HUES6 (cell line): ENCODE measurements at regions not wholly inside any gene's neighbourhood (a gene's known extent, or its start where the extent isn't known, plus 50 kb on each side); places are given as distances from the start of the nearest gene placed in this dataset.

Experiments used
- H3K27ac ChIP-seq: 2 replicates; pipeline ENCODE4 v1.7.0; 2013; ENCODE audit warnings: low read depth, mild to moderate bottlenecking, low read length, inconsistent platforms
- H3K27me3 ChIP-seq: 2 replicates; pipeline ENCODE4 v1.6.1; 2013; ENCODE audit warnings: low read length; ENCODE audit not compliant: control insufficient read depth, insufficient read depth
- H3K36me3 ChIP-seq: 2 replicates; pipeline ENCODE4 v1.6.1; 2013; ENCODE audit warnings: low read length; ENCODE audit not compliant: control insufficient read depth, insufficient read depth
- H3K4me1 ChIP-seq: 2 replicates; pipeline ENCODE4 v1.6.1; 2013; ENCODE audit warnings: low read length; ENCODE audit not compliant: control insufficient read depth, insufficient read depth
- H3K4me3 ChIP-seq: 2 replicates; pipeline ENCODE4 v1.5.1; 2013; ENCODE audit warnings: low read depth, low read length
- H3K9ac ChIP-seq: one replicate; pipeline ENCODE4 v1.6.1; 2013; ENCODE audit warnings: mild to moderate bottlenecking, low read length
- H3K9me3 ChIP-seq: 2 replicates; pipeline ENCODE4 v1.6.1; 2013; ENCODE audit warnings: low read depth, low read length; ENCODE audit not compliant: control insufficient read depth, insufficient read depth

- no peaks in the 10 kb centered on the region for H3K27me3 ChIP-seq
- no peaks in the 10 kb centered on the region for H3K4me1 ChIP-seq
- H3K4me3 ChIP-seq, result no peak overlapping the region
- H3K9ac ChIP-seq, result no peak overlapping the region
- H3K9me3 ChIP-seq, result no peaks in the 10 kb centered on the region
- H3K36me3 ChIP-seq, result no peaks in the 10 kb centered on the region
- no peak overlapping the region for H3K27ac ChIP-seq
Measured at GRCh38 chr7:53789741-53790140, 752.4 kb upstream of the VSTM2A start.

- no peaks in the 10 kb centered on the region for H3K36me3 ChIP-seq
- no peaks in the 10 kb centered on the region for H3K27me3 ChIP-seq
- H3K4me1 ChIP-seq, result no peaks in the 10 kb centered on the region
- H3K9me3 ChIP-seq, result no peaks in the 10 kb centered on the region
- no peak overlapping the region for H3K27ac ChIP-seq
- no peak overlapping the region for H3K4me3 ChIP-seq
- H3K9ac ChIP-seq, result no peak overlapping the region
Measured at GRCh38 chr7:53794816-53795215, 747.4 kb upstream of the VSTM2A start.

GRCh38 chr7:53800746-53801145 lies 741.4 kb upstream of the VSTM2A start:
- Histone ChIP-seq H3K9me3 (no peaks in the 10 kb centered on the region), H3K27me3 (no peaks in the 10 kb centered on the region)

GRCh38 chr7:53806119-53806518 lies 736.1 kb upstream of the VSTM2A start:
- Histone ChIP-seq H3K36me3 (no peaks in the 10 kb centered on the region), H3K27me3 (no peaks in the 10 kb centered on the region), H3K4me1 (no peaks in the 10 kb centered on the region), H3K27ac (no peak overlapping the region), H3K9ac (no peak overlapping the region), H3K4me3 (no peak overlapping the region), H3K9me3 (no peaks in the 10 kb centered on the region)

More at GRCh38 chr7:53800746-53801145, 741.4 kb upstream of the VSTM2A start:
- H3K4me3 ChIP-seq, result no peak overlapping the region
- H3K4me1 ChIP-seq, result no peaks in the 10 kb centered on the region
- no peak overlapping the region for H3K27ac ChIP-seq
- H3K36me3 ChIP-seq, result no peaks in the 10 kb centered on the region
- no peak overlapping the region for H3K9ac ChIP-seq

GRCh38 chr7:53811555-53812079 lies 730.6 kb upstream of the VSTM2A start:
- no peaks in the 10 kb centered on the region for H3K36me3 ChIP-seq
- H3K27me3 ChIP-seq, result no peaks in the 10 kb centered on the region
- no peak overlapping the region for H3K4me3 ChIP-seq
- no peak overlapping the region for H3K27ac ChIP-seq
- no peaks in the 10 kb centered on the region for H3K9me3 ChIP-seq
- H3K4me1 ChIP-seq, result no peaks in the 10 kb centered on the region
- no peak overlapping the region for H3K9ac ChIP-seq

- Histone ChIP-seq H3K27ac (no peak overlapping the region), H3K9me3 (no peaks in the 10 kb centered on the region), H3K27me3 (no peaks in the 10 kb centered on the region), H3K4me1 (no peaks in the 10 kb centered on the region), H3K9ac (no peak overlapping the region), H3K36me3 (no peaks in the 10 kb centered on the region), H3K4me3 (no peak overlapping the region)
Measured at GRCh38 chr7:53812135-53812534, 730.0 kb upstream of the VSTM2A start.

- H3K27ac ChIP-seq, result no peak overlapping the region
- H3K9ac ChIP-seq, result no peak overlapping the region
- no peak overlapping the region for H3K4me3 ChIP-seq
- H3K4me1 ChIP-seq, result no peaks in the 10 kb centered on the region
- H3K36me3 ChIP-seq, result no peaks in the 10 kb centered on the region
- peaks cover 17% of the 10 kb centered on the region for H3K9me3 ChIP-seq
- no peaks in the 10 kb centered on the region for H3K27me3 ChIP-seq
Measured at GRCh38 chr7:53835301-53835700, 706.9 kb upstream of the VSTM2A start.

- Histone ChIP-seq H3K27ac (no peak overlapping the region), H3K36me3 (no peaks in the 10 kb centered on the region), H3K27me3 (no peaks in the 10 kb centered on the region), H3K9ac (no peak overlapping the region), H3K9me3 (no peaks in the 10 kb centered on the region), H3K4me1 (no peaks in the 10 kb centered on the region), H3K4me3 (no peak overlapping the region)
Measured at GRCh38 chr7:53877688-53878087, 664.5 kb upstream of the VSTM2A start.

GRCh38 chr7:53900856-53901528 lies 641.2 kb upstream of the VSTM2A start:
- Histone ChIP-seq H3K9ac (no peak overlapping the region), H3K27me3 (no peaks in the 10 kb centered on the region), H3K27ac (no peak overlapping the region), H3K4me1 (peaks cover 11% of the 10 kb centered on the region; the same call in 1 of the 2 replicates), H3K4me3 (no peak overlapping the region), H3K9me3 (peaks cover 7% of the 10 kb centered on the region; the same call in 1 of the 2 replicates), H3K36me3 (no peaks in the 10 kb centered on the region)

- no peaks in the 10 kb centered on the region for H3K36me3 ChIP-seq
- no peak overlapping the region for H3K9ac ChIP-seq
- no peaks in the 10 kb centered on the region for H3K27me3 ChIP-seq
- peaks cover 10% of the 10 kb centered on the region for H3K9me3 ChIP-seq
- H3K27ac ChIP-seq, result no peak overlapping the region
- H3K4me1 ChIP-seq, result peaks cover 11% of the 10 kb centered on the region; the same call in 1 of the 2 replicates
- H3K4me3 ChIP-seq, result no peak overlapping the region
Measured at GRCh38 chr7:53904355-53904754, 637.8 kb upstream of the VSTM2A start.

- H3K9ac ChIP-seq, result no peak overlapping the region
- H3K4me1 ChIP-seq, result no peaks in the 10 kb centered on the region
- H3K9me3 ChIP-seq, result no peaks in the 10 kb centered on the region
- no peak overlapping the region for H3K4me3 ChIP-seq
- no peaks in the 10 kb centered on the region for H3K27me3 ChIP-seq
- no peak overlapping the region for H3K27ac ChIP-seq
- no peaks in the 10 kb centered on the region for H3K36me3 ChIP-seq
Measured at GRCh38 chr7:53917637-53918036, 624.5 kb upstream of the VSTM2A start.
